SK-N-SH treated with all-trans-retinoic acid at 6 μM for 48 hours (cell line): ENCODE measurements at regions not wholly inside any gene's neighbourhood (a gene's known extent, or its start where the extent isn't known, plus 50 kb on each side); places are given as distances from the start of the nearest gene placed in this dataset.

Experiments
- BACH2 ChIP-seq: fragments of 250-450 bp; sonication (Bioruptor Pico); IDR thresholded peaks from 2 replicates; pipeline ENCODE4 v1.9.0; 2021; ENCODE audit warnings: mild to moderate bottlenecking, borderline replicate concordance
- PATZ1 ChIP-seq: fragments of 250-450 bp; sonication (Bioruptor Pico); IDR thresholded peaks from 2 replicates; pipeline ENCODE4 v1.8.0; 2020; ENCODE audit warnings: mild to moderate bottlenecking, moderate library complexity, borderline replicate concordance
- ZFP30 ChIP-seq: fragments of 450-650 bp; formaldehyde crosslinking; IDR thresholded peaks from 2 replicates; pipeline ENCODE4 v1.5.0; 2022; ENCODE audit warnings: mild to moderate bottlenecking, moderate library complexity

- no peak for TF ChIP-seq ZFP30 (CRISPR knock-in tag)
- no peak for TF ChIP-seq PATZ1 (CRISPR knock-in tag)
- no peak for TF ChIP-seq BACH2
These were observed 234.4 kb upstream of the FAT1 start for GRCh38 chr4:186957952-186958555.
